ENCODE measurements at regions not wholly inside any gene's neighbourhood (a gene's known extent, or its start where the extent isn't known, plus 50 kb on each side); places are given as distances from the start of the nearest gene placed in this dataset.

GRCh38 chr1:78231477-78231876 lies 185.7 kb downstream of the GIPC2 start:
- Mint-ChIP-seq H3K4me1 (no peaks in the 10 kb centered on the region), H3K9me3 (ENCODE audit: low read depth) (no peaks in the 10 kb centered on the region), H3K27me3 (peaks cover 2% of the 10 kb centered on the region), H3K27ac (no peak overlapping the region), H3K4me3 (no peak overlapping the region), H3K36me3 (no peaks in the 10 kb centered on the region)
- no peak for ATAC-seq
- DNase-seq = no peak
- CTCF ChIA-PET = interaction anchor here (1.4 kb wide), 1 partner anchor 87 kb away, joined by 3 read pairs; no protein-coding TSS in a partner anchor

- Mint-ChIP-seq H3K36me3 (no peaks in the 10 kb centered on the region), H3K9me3 (ENCODE audit: low read depth) (no peaks in the 10 kb centered on the region), H3K27ac (no peak overlapping the region), H3K4me3 (no peak overlapping the region), H3K27me3 (peaks cover 2% of the 10 kb centered on the region), H3K4me1 (no peaks in the 10 kb centered on the region)
- DNase-seq = no peak
- CTCF ChIA-PET = interaction anchor here (1.4 kb wide), 1 partner anchor 88 kb away, joined by 3 read pairs; no protein-coding TSS in a partner anchor
- no peak for ATAC-seq
Observed at GRCh38 chr1:78231894-78232293, 186.1 kb downstream of the GIPC2 start.

- no peak for DNase-seq
- no peak for ATAC-seq
- Mint-ChIP-seq H3K9me3 (ENCODE audit: low read depth) (no peaks in the 10 kb centered on the region), H3K27ac (no peak overlapping the region), H3K4me3 (no peak overlapping the region), H3K27me3 (peaks cover 2% of the 10 kb centered on the region), H3K4me1 (no peaks in the 10 kb centered on the region), H3K36me3 (no peaks in the 10 kb centered on the region)
- CTCF ChIA-PET = no interaction called here
Observed at GRCh38 chr1:78232630-78233029, 186.9 kb downstream of the GIPC2 start.

GRCh38 chr1:78234496-78234895 lies 188.7 kb downstream of the GIPC2 start:
- H3K9me3 Mint-ChIP-seq (ENCODE audit: low read depth) = no peaks in the 10 kb centered on the region
- CTCF ChIA-PET = no interaction called here
- ATAC-seq (no peak), DNase-seq (no peak)
- peaks cover 2% of the 10 kb centered on the region for H3K27me3 Mint-ChIP-seq
- no peaks in the 10 kb centered on the region for H3K4me1 Mint-ChIP-seq
- H3K27ac Mint-ChIP-seq = no peak overlapping the region
- H3K36me3 Mint-ChIP-seq = no peaks in the 10 kb centered on the region
- no peak overlapping the region for H3K4me3 Mint-ChIP-seq

GRCh38 chr1:78236716-78237115 lies 190.9 kb downstream of the GIPC2 start:
- no peaks in the 10 kb centered on the region for H3K4me1 Mint-ChIP-seq
- no peaks in the 10 kb centered on the region for H3K9me3 Mint-ChIP-seq (ENCODE audit: low read depth)
- peaks cover 2% of the 10 kb centered on the region for H3K27me3 Mint-ChIP-seq
- CTCF ChIA-PET = no interaction called here
- H3K36me3 Mint-ChIP-seq = no peaks in the 10 kb centered on the region
- H3K4me3 Mint-ChIP-seq = no peak overlapping the region
- no peak for DNase-seq
- no peak for ATAC-seq
- H3K27ac Mint-ChIP-seq = no peak overlapping the region

GRCh38 chr1:78237364-78237916 lies 191.7 kb downstream of the GIPC2 start:
- Mint-ChIP-seq H3K9me3 (ENCODE audit: low read depth) (no peaks in the 10 kb centered on the region), H3K4me3 (no peak overlapping the region), H3K27me3 (peaks cover 2% of the 10 kb centered on the region), H3K4me1 (no peaks in the 10 kb centered on the region), H3K27ac (no peak overlapping the region), H3K36me3 (no peaks in the 10 kb centered on the region)
- DNase-seq (no peak), ATAC-seq (no peak)
- CTCF ChIA-PET = no interaction called here

- Mint-ChIP-seq H3K27ac (no peak overlapping the region), H3K36me3 (no peaks in the 10 kb centered on the region), H3K4me1 (no peaks in the 10 kb centered on the region), H3K4me3 (no peak overlapping the region), H3K9me3 (ENCODE audit: low read depth) (no peaks in the 10 kb centered on the region), H3K27me3 (no peaks in the 10 kb centered on the region)
- ATAC-seq (no peak), DNase-seq (no peak)
- CTCF ChIA-PET = no interaction called here
Observed at GRCh38 chr1:78240191-78240590, 194.4 kb downstream of the GIPC2 start.

GRCh38 chr1:78240755-78241154 lies 195.0 kb downstream of the GIPC2 start:
- H3K9me3 Mint-ChIP-seq (ENCODE audit: low read depth) = no peaks in the 10 kb centered on the region
- H3K4me3 Mint-ChIP-seq = no peak overlapping the region
- no peaks in the 10 kb centered on the region for H3K4me1 Mint-ChIP-seq
- CTCF ChIA-PET = interaction anchor here (0.6 kb wide), 1 partner anchor 374 kb away, joined by 3 read pairs; no protein-coding TSS in a partner anchor
- no peak for ATAC-seq
- no peaks in the 10 kb centered on the region for H3K36me3 Mint-ChIP-seq
- DNase-seq = no peak
- no peak overlapping the region for H3K27ac Mint-ChIP-seq
- H3K27me3 Mint-ChIP-seq = no peaks in the 10 kb centered on the region

GRCh38 chr1:78247079-78247478 lies 201.3 kb downstream of the GIPC2 start:
- Mint-ChIP-seq H3K4me1 (no peaks in the 10 kb centered on the region), H3K9me3 (ENCODE audit: low read depth) (no peaks in the 10 kb centered on the region), H3K4me3 (no peak overlapping the region), H3K27ac (no peak overlapping the region), H3K27me3 (no peaks in the 10 kb centered on the region), H3K36me3 (no peaks in the 10 kb centered on the region)
- DNase-seq (no peak), ATAC-seq (no peak)
- CTCF ChIA-PET = no interaction called here

GRCh38 chr1:78250201-78250600 lies 204.4 kb downstream of the GIPC2 start:
- Mint-ChIP-seq H3K4me3 (no peak overlapping the region), H3K27me3 (no peaks in the 10 kb centered on the region), H3K27ac (no peak overlapping the region), H3K36me3 (no peaks in the 10 kb centered on the region), H3K9me3 (ENCODE audit: low read depth) (no peaks in the 10 kb centered on the region), H3K4me1 (no peaks in the 10 kb centered on the region)
- ATAC-seq = no peak
- CTCF ChIA-PET = no interaction called here
- DNase-seq = no peak

- Mint-ChIP-seq H3K4me3 (no peak overlapping the region), H3K36me3 (no peaks in the 10 kb centered on the region), H3K27me3 (no peaks in the 10 kb centered on the region), H3K27ac (no peak overlapping the region), H3K9me3 (ENCODE audit: low read depth) (no peaks in the 10 kb centered on the region), H3K4me1 (no peaks in the 10 kb centered on the region)
- ATAC-seq = no peak
- no peak for DNase-seq
- CTCF ChIA-PET = no interaction called here
Observed at GRCh38 chr1:78254517-78254916, 208.8 kb downstream of the GIPC2 start.

- Mint-ChIP-seq H3K4me1 (no peaks in the 10 kb centered on the region), H3K4me3 (no peak overlapping the region), H3K27me3 (no peaks in the 10 kb centered on the region), H3K27ac (no peak overlapping the region), H3K36me3 (no peaks in the 10 kb centered on the region), H3K9me3 (ENCODE audit: low read depth) (no peaks in the 10 kb centered on the region)
- CTCF ChIA-PET = no interaction called here
- DNase-seq (no peak), ATAC-seq (no peak)
Observed at GRCh38 chr1:78255383-78255782, 209.6 kb downstream of the GIPC2 start.

GRCh38 chr1:78255846-78256245 lies 210.1 kb downstream of the GIPC2 start:
- CTCF ChIA-PET = no interaction called here

GRCh38 chr1:78263459-78263858 lies 217.7 kb downstream of the GIPC2 start:
- H3K36me3 Mint-ChIP-seq = no peaks in the 10 kb centered on the region
- no peak overlapping the region for H3K4me3 Mint-ChIP-seq
- ATAC-seq (no peak), DNase-seq (no peak)
- no peaks in the 10 kb centered on the region for H3K4me1 Mint-ChIP-seq
- CTCF ChIA-PET = no interaction called here
- no peaks in the 10 kb centered on the region for H3K9me3 Mint-ChIP-seq (ENCODE audit: low read depth)
- H3K27ac Mint-ChIP-seq = no peak overlapping the region
- H3K27me3 Mint-ChIP-seq = no peaks in the 10 kb centered on the region

More at GRCh38 chr1:78255846-78256245, 210.1 kb downstream of the GIPC2 start:
- Mint-ChIP-seq H3K4me3 (no peak overlapping the region), H3K27me3 (no peaks in the 10 kb centered on the region), H3K4me1 (no peaks in the 10 kb centered on the region), H3K9me3 (ENCODE audit: low read depth) (no peaks in the 10 kb centered on the region), H3K27ac (no peak overlapping the region), H3K36me3 (no peaks in the 10 kb centered on the region)
- ATAC-seq (no peak), DNase-seq (no peak)

- Mint-ChIP-seq H3K4me1 (no peaks in the 10 kb centered on the region), H3K36me3 (no peaks in the 10 kb centered on the region), H3K9me3 (ENCODE audit: low read depth) (no peaks in the 10 kb centered on the region), H3K27ac (no peak overlapping the region), H3K4me3 (no peak overlapping the region), H3K27me3 (no peaks in the 10 kb centered on the region)
- CTCF ChIA-PET = no interaction called here
- no peak for DNase-seq
- no peak for ATAC-seq
Observed at GRCh38 chr1:78263946-78264345, 218.2 kb downstream of the GIPC2 start.
